HepG2 (cell line): ENCODE measurements at regions not wholly inside any gene's neighbourhood (a gene's known extent, or its start where the extent isn't known, plus 50 kb on each side); places are given as distances from the start of the nearest gene placed in this dataset.

Experiments used
- ATAC-seq: fragments of 200-7000 bp; cut with Tn5 transposase; 3 replicates; pipeline ENCODE4 v1.9.1; 2020; ENCODE audit warnings: mild to moderate bottlenecking, moderate library complexity
- BruUV-seq: library from RNA; stranded (reverse); fragments of 400-500 nt; replicated peaks from 2 replicates; lab custom pipeline; 2021; lab: Mats Ljungman, UMichigan
- CTCF ChIA-PET: fragments of 300-600 bp; formaldehyde crosslinking; extraction: SDS; loops from one replicate; lab custom pipeline; 2021; ENCODE audit warnings: low total read pairs, inconsistent platforms, low intra/inter-chr PET ratio; lab: Yijun Ruan, JAX
- POLR2A ChIA-PET: fragments of 350-600 bp; sonication (Branson Sonifier 250); formaldehyde crosslinking; loops from one replicate; lab custom pipeline; 2020; ENCODE audit warnings: antibody characterized with exemption, inconsistent platforms; lab: Yijun Ruan, JAX
- DNase-seq: peaks from one replicate; pipeline ENCODE4 v3.0.0-alpha.2; 2015; ENCODE audit warnings: low spot score
- FAIRE-seq: peaks from 3 replicates; lab custom pipeline; 2011; peaks lifted over from hg19 to GRCh38; lab: Jason Lieb, UNC
- H2AFZ ChIP-seq: one replicate; pipeline ENCODE4 v1.6.1; 2011; ENCODE audit warnings: low read length, inconsistent platforms
- H3K27ac ChIP-seq: fragments of 300-600 bp; 3 replicates; pipeline ENCODE4 v1.8.0; 2011; ENCODE audit warnings: mixed run types, mild to moderate bottlenecking, mixed read lengths, low read length, inconsistent platforms; ENCODE audit not compliant: insufficient read depth; ENCODE audit errors: extremely low read length
- H3K27me3 ChIP-seq, 2 experiments: fragments of 200-600 bp in 1 of 2; 2 replicates in 1 of 2; 3 replicates in 1 of 2; pipeline versions ENCODE4 v1.6.0 to v1.8.0; 2011; ENCODE audit warnings: low read length in 2 of 2, mild to moderate bottlenecking in 2 of 2, moderate library complexity in 2 of 2, inconsistent platforms in 1 of 2; ENCODE audit not compliant: insufficient read depth in 2 of 2, control insufficient read depth in 1 of 2
- H3K36me3 ChIP-seq, 2 experiments: fragments of 200-600 bp in 1 of 2; replicated peaks in 1 of 2; 2 replicates in 1 of 2; 3 replicates in 1 of 2; pipeline versions ENCODE4 v1.5.1 to v1.8.0; 2011; ENCODE audit warnings: low read length in 2 of 2, inconsistent platforms in 1 of 2; ENCODE audit not compliant: insufficient read depth in 2 of 2, control insufficient read depth in 1 of 2
- H3K4me1 ChIP-seq: 2 replicates; pipeline ENCODE4 v1.5.1; 2012; ENCODE audit warnings: low read length, inconsistent platforms; ENCODE audit not compliant: insufficient read depth
- H3K4me2 ChIP-seq: 2 replicates; pipeline ENCODE4 v1.6.0; 2011; ENCODE audit warnings: low read depth, low read length, inconsistent platforms
- H3K4me3 ChIP-seq, 3 experiments: fragments of 200-600 bp in 1 of 3; sonication (generic), shearing (Covaris generic) in 1 of 3; replicated peaks in 1 of 3; 2 replicates each; pipeline ENCODE4 v1.5.1; 2011 to 2016; ENCODE audit warnings: low read length in 3 of 3, inconsistent platforms in 2 of 3, low read depth in 2 of 3, mild to moderate bottlenecking in 2 of 3, control low read depth in 1 of 3, mixed read lengths in 1 of 3; ENCODE audit not compliant: insufficient read depth in 1 of 3
- H3K79me2 ChIP-seq: one replicate; pipeline ENCODE4 v1.6.1; 2011; ENCODE audit warnings: low read length, inconsistent platforms; ENCODE audit not compliant: insufficient read depth
- H3K9ac ChIP-seq: 2 replicates; pipeline ENCODE4 v1.6.0; 2011; ENCODE audit warnings: mild to moderate bottlenecking, low read depth, low read length, inconsistent platforms; ENCODE audit not compliant: insufficient read depth
- H3K9me3 ChIP-seq: 2 replicates; pipeline ENCODE4 v1.5.1; 2012; ENCODE audit warnings: mild to moderate bottlenecking, low read length
- H4K20me1 ChIP-seq: 2 replicates; pipeline ENCODE4 v1.6.0; 2011; ENCODE audit warnings: inconsistent platforms, mild to moderate bottlenecking, low read length, moderate library complexity; ENCODE audit not compliant: insufficient read depth
- CCDC6 ChIP-seq: sonication (generic); formaldehyde crosslinking; IDR thresholded peaks from 2 replicates; pipeline ENCODE4 v1.8.1; 2022; ENCODE audit warnings: mild to moderate bottlenecking, missing genetic modification reagents, moderate library complexity
- CENPX ChIP-seq: sonication (generic); formaldehyde crosslinking; IDR thresholded peaks from 2 replicates; pipeline ENCODE4 v1.9.0; 2021; ENCODE audit warnings: mild to moderate bottlenecking, missing genetic modification reagents, moderate library complexity
- FOSL2 ChIP-seq: sonication (generic); formaldehyde crosslinking; IDR thresholded peaks from 2 replicates; pipeline ENCODE4 v1.4.0; 2020; ENCODE audit warnings: missing genetic modification reagents
- HDAC2 ChIP-seq: sonication (generic); formaldehyde crosslinking; IDR thresholded peaks from 2 replicates; pipeline ENCODE4 v1.4.0; 2020; ENCODE audit warnings: missing genetic modification reagents
- HNF1A ChIP-seq, 2 experiments: sonication (generic) in 1 of 2; formaldehyde crosslinking in 1 of 2; IDR thresholded peaks; 2 replicates each; pipeline versions ENCODE4 v1.4.0 to v1.6.1; 2016 to 2020; ENCODE audit warnings: borderline replicate concordance in 1 of 2, low read depth in 1 of 2, mild to moderate bottlenecking in 1 of 2, missing genetic modification reagents in 1 of 2
- KDM6A ChIP-seq: IDR thresholded peaks from 2 replicates; pipeline ENCODE4 v1.6.1; 2016; ENCODE audit warnings: low read depth
- MYNN ChIP-seq: sonication (generic); formaldehyde crosslinking; IDR thresholded peaks from 2 replicates; pipeline ENCODE4 v1.4.0; 2020; ENCODE audit warnings: mild to moderate bottlenecking, low read depth, missing genetic modification reagents
- RNF2 ChIP-seq: fragments of 450-650 bp; conservative IDR thresholded peaks from 2 replicates; pipeline ENCODE4 v1.6.1; 2016; ENCODE audit warnings: low read depth
- ZNF276 ChIP-seq: sonication (generic); formaldehyde crosslinking; IDR thresholded peaks from 2 replicates; pipeline ENCODE4 v1.4.0; 2020; ENCODE audit warnings: mild to moderate bottlenecking, low read depth, missing genetic modification reagents
- ZNF331 ChIP-seq: sonication (generic); formaldehyde crosslinking; IDR thresholded peaks from 2 replicates; pipeline ENCODE4 v1.4.0; 2020; ENCODE audit warnings: missing genetic modification reagents
- ZXDC ChIP-seq: sonication (generic); formaldehyde crosslinking; IDR thresholded peaks from 2 replicates; pipeline ENCODE4 v1.5.0; 2020; ENCODE audit warnings: mild to moderate bottlenecking, missing genetic modification reagents
- WGBS: methylation state at CpG from one replicate; pipeline ENCODE4 v1.1.6; 2017; ENCODE audit warnings: low lambda C conversion rate; 5-methylcytosine and 5-hydroxymethylcytosine counted together
- in situ Hi-C: cut with HindIII; loops from 2 replicates; pipeline ENCODE4 v1.10.0; 2017; ENCODE audit warnings: low pct_unique_long_range_greater_than_20kb; ENCODE audit not compliant: extremely low pct_ligation_motif_present
- intact Hi-C: fragments of 100-400 bp; cut with micrococcal nuclease; formaldehyde crosslinking; loops from one replicate; pipeline ENCODE4 v1.10.0; 2022; ENCODE audit not compliant: unreplicated experiment

GRCh38 chr10:91682912-91683311, 50.0 kb upstream of the PPP1R3C start:
- no peaks in the 10 kb centered on the region for H3K4me1 ChIP-seq
- TF ChIP-seq CCDC6 (CRISPR knock-in tag) (no peak), MYNN (CRISPR knock-in tag) (no peak), RNF2 (no peak), ZXDC (CRISPR knock-in tag) (no peak), FOSL2 (CRISPR knock-in tag) (no peak), CENPX (CRISPR knock-in tag) (no peak), HDAC2 (no peak), ZNF276 (CRISPR knock-in tag) (no peak), ZNF331 (no peak), HNF1A (IDR thresholded peaks at IDR 0.05; ENCODE audit: low read depth) (no peak), HNF1A (CRISPR knock-in tag; IDR thresholded peaks at IDR 0.05; ENCODE audit: borderline replicate concordance) (no peak), KDM6A (CRISPR knock-in tag) (no peak)
- no peak overlapping the region for H3K4me2 ChIP-seq
- H3K36me3 ChIP-seq = no peaks in the 10 kb centered on the region
- ATAC-seq (no peak), DNase-seq (no peak), FAIRE-seq (no peak)
- H3K4me3 ChIP-seq = no peak overlapping the region
- WGBS = 11% methylated on average over 1 of the region's 1 CpG
- H3K27ac ChIP-seq = no peak overlapping the region
- intact Hi-C loops = no loop called here
- no peaks in the 10 kb centered on the region for H3K79me2 ChIP-seq
- in situ Hi-C loops = no loop called here
- ChIA-PET POLR2A (no interaction called here), CTCF (no interaction called here)
- no peaks in the 10 kb centered on the region for H4K20me1 ChIP-seq
- H3K9ac ChIP-seq = no peak overlapping the region
- no peak overlapping the region for H2AFZ ChIP-seq
- H3K9me3 ChIP-seq = no peaks in the 10 kb centered on the region
- no TSS peak for BruUV-seq
- H3K27me3 ChIP-seq = no peaks in the 10 kb centered on the region; a peak in 1 of 5 replicates
